Osteoblast (primary cell): ENCODE measurements at regions not wholly inside any gene's neighbourhood (a gene's known extent, or its start where the extent isn't known, plus 50 kb on each side); places are given as distances from the start of the nearest gene placed in this dataset.

ENCODE experiments used
- DNase-seq: peaks from one replicate; pipeline ENCODE4 v3.0.0; 2011; ENCODE audit warnings: low spot score, mixed read lengths; ENCODE audit not compliant: insufficient read length; ENCODE audit errors: missing footprints
- H2AFZ ChIP-seq: 2 replicates; pipeline ENCODE4 v1.6.0; 2011; ENCODE audit warnings: mild to moderate bottlenecking, low read length
- H3K27ac ChIP-seq: 2 replicates; pipeline ENCODE4 v1.5.1; 2011; ENCODE audit warnings: mild to moderate bottlenecking, low read depth, low read length, moderate library complexity
- H3K27me3 ChIP-seq: 2 replicates; pipeline ENCODE4 v1.6.0; 2012; ENCODE audit warnings: mild to moderate bottlenecking, control low read depth, inconsistent platforms, low read length, moderate library complexity; ENCODE audit not compliant: insufficient read depth
- H3K36me3 ChIP-seq: 2 replicates; pipeline ENCODE4 v1.5.1; 2011; ENCODE audit warnings: mild to moderate bottlenecking, low read length, control low read depth, moderate library complexity; ENCODE audit not compliant: insufficient read depth
- H3K4me1 ChIP-seq: 2 replicates; pipeline ENCODE4 v1.5.1; 2011; ENCODE audit warnings: mild to moderate bottlenecking, low read length, control low read depth, moderate library complexity; ENCODE audit not compliant: insufficient read depth
- H3K4me2 ChIP-seq: 2 replicates; pipeline ENCODE4 v1.6.0; 2011; ENCODE audit warnings: mild to moderate bottlenecking, low read length; ENCODE audit not compliant: insufficient read depth
- H3K4me3 ChIP-seq: fragments of 200-600 bp; sonication (generic); 3 replicates; pipeline ENCODE4 v1.5.1; 2012; ENCODE audit warnings: mild to moderate bottlenecking, low read length, inconsistent platforms; ENCODE audit not compliant: insufficient read depth
- H3K79me2 ChIP-seq: 2 replicates; pipeline ENCODE4 v1.6.0; 2012; ENCODE audit warnings: mild to moderate bottlenecking, low read length, control low read depth, inconsistent platforms; ENCODE audit not compliant: insufficient read depth
- H3K9me3 ChIP-seq: 2 replicates; pipeline ENCODE4 v1.5.1; 2011; ENCODE audit warnings: low read depth, low read length, control low read depth
- H4K20me1 ChIP-seq: 2 replicates; pipeline ENCODE4 v1.6.0; 2012; ENCODE audit warnings: mild to moderate bottlenecking, low read length, control low read depth; ENCODE audit not compliant: insufficient read depth
- CTCF ChIP-seq: IDR thresholded peaks from 2 replicates; pipeline ENCODE4 v1.5.1; 2011; ENCODE audit warnings: mild to moderate bottlenecking, low read depth, low read length, moderate library complexity; ENCODE audit errors: extremely low read depth

- no peak overlapping the region for H3K4me2 ChIP-seq
- H3K27ac ChIP-seq: no peak overlapping the region
- H3K79me2 ChIP-seq: no peaks in the 10 kb centered on the region
- H3K4me1 ChIP-seq: no peaks in the 10 kb centered on the region
- H3K9me3 ChIP-seq: no peaks in the 10 kb centered on the region
- no peaks in the 10 kb centered on the region for H3K36me3 ChIP-seq
- no peak for TF ChIP-seq CTCF
- H2AFZ ChIP-seq: no peak overlapping the region
- H3K4me3 ChIP-seq: no peak overlapping the region
- no peaks in the 10 kb centered on the region for H4K20me1 ChIP-seq
- DNase-seq: no peak
- H3K27me3 ChIP-seq: no peaks in the 10 kb centered on the region
These were observed 1429.3 kb downstream of the EFNA5 start for GRCh38 chr5:106241409-106241808.

DNA sequence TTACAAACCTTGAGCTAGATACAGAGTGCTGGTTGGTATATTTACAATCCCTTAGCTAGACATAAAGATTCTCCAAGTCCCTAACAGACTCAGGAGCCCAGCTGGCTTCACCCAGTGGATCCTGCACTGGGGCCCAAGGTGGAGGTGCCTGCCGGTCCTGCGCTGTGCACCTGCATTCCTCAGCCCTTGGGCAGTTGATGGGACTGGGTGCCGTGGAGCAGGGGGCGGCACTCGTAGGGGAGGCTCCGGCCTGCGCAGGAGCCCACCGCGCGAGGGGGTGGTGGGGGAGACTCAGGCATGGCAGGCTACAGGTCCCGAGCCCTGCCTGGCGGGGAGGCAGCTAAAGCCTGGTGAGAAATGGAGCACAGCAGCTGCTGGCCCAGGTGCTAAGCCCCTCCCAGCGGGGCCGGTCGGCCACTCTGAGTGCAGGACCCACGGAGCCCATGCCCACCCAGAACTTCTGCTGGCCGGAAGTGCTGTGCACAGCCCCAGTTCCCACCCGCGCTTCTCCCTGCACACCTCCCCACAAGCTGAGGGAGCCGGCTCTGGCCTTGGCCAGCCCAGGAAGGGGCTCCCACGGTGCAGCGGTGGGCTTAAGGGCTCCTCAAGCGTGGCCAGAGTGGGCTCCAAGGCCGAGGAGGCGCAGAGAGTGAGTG is 1464.7 kb downstream of the EFNA5 start:
- Histone ChIP-seq H3K4me2 (no peak overlapping the region), H3K9me3 (no peaks in the 10 kb centered on the region), H3K4me1 (no peaks in the 10 kb centered on the region), H3K36me3 (no peaks in the 10 kb centered on the region), H4K20me1 (no peaks in the 10 kb centered on the region), H3K4me3 (no peak overlapping the region), H3K79me2 (no peaks in the 10 kb centered on the region), H3K27me3 (no peaks in the 10 kb centered on the region), H3K27ac (no peak overlapping the region), H2AFZ (no peak overlapping the region)
- DNase-seq: peak; percentile 8
- no peak for TF ChIP-seq CTCF

GRCh38 chr5:106202035-106202434 is 1468.7 kb downstream of the EFNA5 start:
- H3K27me3 ChIP-seq: no peaks in the 10 kb centered on the region
- no peak overlapping the region for H3K4me3 ChIP-seq
- H3K79me2 ChIP-seq: no peaks in the 10 kb centered on the region
- H2AFZ ChIP-seq: no peak overlapping the region
- H3K27ac ChIP-seq: no peak overlapping the region
- H3K4me2 ChIP-seq: no peak overlapping the region
- no peak for DNase-seq
- H3K9me3 ChIP-seq: no peaks in the 10 kb centered on the region
- H3K36me3 ChIP-seq: no peaks in the 10 kb centered on the region
- no peak for TF ChIP-seq CTCF
- no peaks in the 10 kb centered on the region for H3K4me1 ChIP-seq
- H4K20me1 ChIP-seq: no peaks in the 10 kb centered on the region

GRCh38 chr5:106200971-106201370 is 1469.8 kb downstream of the EFNA5 start:
- H3K27ac ChIP-seq: no peak overlapping the region
- no peak overlapping the region for H3K4me2 ChIP-seq
- H3K4me1 ChIP-seq: no peaks in the 10 kb centered on the region
- no peak for DNase-seq
- H4K20me1 ChIP-seq: no peaks in the 10 kb centered on the region
- no peaks in the 10 kb centered on the region for H3K9me3 ChIP-seq
- H3K4me3 ChIP-seq: no peak overlapping the region
- no peaks in the 10 kb centered on the region for H3K27me3 ChIP-seq
- no peaks in the 10 kb centered on the region for H3K79me2 ChIP-seq
- H3K36me3 ChIP-seq: no peaks in the 10 kb centered on the region
- no peak for TF ChIP-seq CTCF
- H2AFZ ChIP-seq: no peak overlapping the region
